HG02970 (cell line): ENCODE measurements at regions not wholly inside any gene's neighbourhood (a gene's known extent, or its start where the extent isn't known, plus 50 kb on each side); places are given as distances from the start of the nearest gene placed in this dataset.
"Not testable (repeated sequence)": the region's sequence is repeated elsewhere in the genome, so short reads cannot be mapped to it uniquely, and the experiment has no call there.

Experiments
- ATAC-seq: cut with Tn5 transposase; IDR thresholded peaks from one replicate; pipeline ENCODE4 v1.9.1; 2021; ENCODE audit warnings: mild to moderate bottlenecking, moderate library complexity, moderate number of reproducible peaks; ENCODE audit not compliant: unreplicated experiment, low FRiP score

DNA sequence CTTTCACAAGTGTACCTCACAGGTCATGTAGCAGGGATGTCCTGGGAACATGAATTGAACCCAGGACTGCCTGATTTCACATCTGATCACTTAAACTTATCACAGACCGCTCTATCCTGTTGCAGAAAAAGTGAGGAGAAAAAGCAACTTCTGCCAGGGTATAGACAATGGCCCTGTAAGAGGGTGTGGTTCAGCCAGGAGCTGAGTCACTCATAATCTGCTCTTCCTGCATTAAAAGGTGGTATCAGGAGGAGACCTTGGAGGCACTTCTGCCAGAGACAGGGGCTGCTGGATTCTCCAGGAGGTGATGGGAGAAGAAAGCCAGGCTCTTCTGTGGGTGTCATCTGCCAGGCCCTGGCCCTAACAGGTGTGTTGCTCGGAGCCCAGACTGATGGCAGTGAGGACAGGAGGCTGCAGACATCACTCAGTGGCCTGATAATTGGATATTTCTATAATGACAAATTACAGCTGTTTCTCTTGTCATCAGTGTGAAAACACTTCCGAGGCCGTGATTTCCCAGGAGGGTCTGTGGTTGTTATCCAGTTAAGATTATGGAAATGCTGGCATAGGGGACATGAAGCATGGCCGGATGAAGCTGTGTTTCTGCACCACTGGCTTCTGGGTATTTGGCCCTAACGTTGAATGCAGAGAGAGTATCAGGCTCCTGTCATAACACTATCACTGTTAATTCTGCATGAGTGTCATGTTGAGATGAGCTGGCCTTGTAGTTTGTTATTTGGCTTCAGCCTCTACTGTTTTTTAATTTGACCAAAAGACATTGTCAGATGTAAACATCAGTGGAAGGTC is 125.1 kb upstream of the ZBED5 start:
- no peak for ATAC-seq

DNA sequence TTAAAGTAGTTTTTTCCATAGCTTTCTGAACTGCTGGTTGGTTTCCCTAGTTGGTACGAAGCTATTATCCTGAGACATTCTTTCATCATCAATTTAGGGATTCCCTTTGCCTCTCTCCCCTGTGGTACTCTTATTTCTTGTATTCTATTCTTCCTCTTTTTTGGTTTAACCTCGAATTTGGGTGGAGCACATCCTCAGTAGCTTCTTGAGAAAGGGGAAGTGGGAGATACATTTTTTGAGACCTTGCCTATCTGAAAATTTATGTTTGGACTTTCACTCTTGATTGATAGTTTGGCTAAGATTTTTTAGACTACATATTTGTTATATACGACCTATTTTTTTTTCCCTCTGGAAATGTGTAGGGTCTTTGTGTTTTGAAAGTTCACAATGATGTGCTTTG is 121.7 kb upstream of the ZBED5 start:
- ATAC-seq, result no peak

DNA sequence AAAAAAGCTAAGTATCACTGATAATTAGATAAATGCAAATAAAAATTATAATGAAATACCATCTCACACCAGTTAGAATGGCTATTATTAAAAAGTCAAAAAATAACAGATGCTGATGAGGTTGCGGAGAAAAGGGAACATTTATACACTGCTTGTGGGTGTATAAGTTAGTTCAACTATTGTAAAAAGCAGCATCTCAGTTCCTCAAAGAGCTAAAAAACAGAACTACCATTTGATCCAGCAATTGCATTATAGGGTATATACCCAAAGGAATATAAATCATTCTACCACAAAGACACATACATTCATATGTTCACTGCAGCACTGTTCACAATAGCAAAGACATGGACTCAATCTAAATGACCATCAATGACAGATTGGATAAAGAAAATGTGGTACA is 120.3 kb upstream of the ZBED5 start:
- ATAC-seq, result no peak

DNA sequence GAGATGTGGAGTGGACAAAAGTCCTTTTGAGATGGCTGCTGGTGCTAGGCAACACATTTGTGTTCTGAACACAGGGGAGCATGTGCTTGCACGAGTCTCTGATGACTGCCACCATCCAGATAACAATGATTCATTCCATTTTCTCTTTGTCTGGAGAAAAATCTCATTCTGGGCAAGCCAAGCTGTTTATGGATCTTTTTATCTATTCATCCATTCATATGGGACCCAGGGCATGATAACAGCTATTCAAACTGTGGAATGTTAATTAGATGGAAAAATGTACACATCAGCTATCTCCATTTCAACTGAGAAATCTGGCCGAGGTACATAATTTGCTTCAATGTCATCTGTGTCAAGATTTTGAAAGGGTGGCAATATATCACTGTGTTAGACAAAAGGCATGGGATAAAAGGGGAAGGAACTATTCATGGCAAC is 117.5 kb upstream of the ZBED5 start:
- ATAC-seq, result no peak

DNA sequence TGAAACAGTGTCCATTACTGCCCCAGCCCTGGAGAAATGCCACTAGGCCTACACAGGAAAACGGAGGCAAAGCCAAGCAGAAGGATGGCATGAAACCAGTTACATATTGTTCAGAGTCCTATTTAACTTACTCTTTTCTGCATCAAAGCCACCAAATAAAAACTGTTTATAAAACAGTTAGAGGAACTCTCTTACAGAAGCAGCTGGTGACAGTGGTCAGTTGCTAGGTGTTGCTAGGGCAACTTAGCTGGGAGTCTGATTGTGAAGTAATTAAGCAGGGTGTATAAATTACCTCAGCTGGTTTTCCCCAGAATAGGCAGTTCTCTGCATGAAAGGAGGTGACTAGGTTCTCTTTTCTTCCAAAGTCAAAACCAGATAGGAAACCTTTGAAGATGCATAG is 115.6 kb upstream of the ZBED5 start:
- no peak for ATAC-seq

DNA sequence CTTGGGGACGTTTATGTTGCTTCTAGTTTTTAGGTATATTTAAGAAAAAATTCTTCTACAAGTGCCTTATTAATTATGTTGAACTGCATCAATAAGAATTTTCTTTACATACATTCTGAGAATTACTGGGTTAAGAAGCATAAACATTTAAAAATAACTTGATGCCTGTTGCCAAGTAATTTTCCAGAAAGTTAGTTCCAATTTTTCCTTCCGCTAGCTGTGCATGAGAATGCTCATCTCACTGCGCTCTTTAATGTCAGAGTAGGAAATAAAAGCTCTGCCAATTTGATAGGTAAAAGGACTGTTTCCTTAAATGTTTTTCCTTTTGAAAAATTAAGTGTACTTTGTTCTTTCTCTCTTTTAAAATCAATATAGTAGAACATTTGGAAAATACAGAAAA is 113.1 kb upstream of the ZBED5 start:
- ATAC-seq, result no peak

DNA sequence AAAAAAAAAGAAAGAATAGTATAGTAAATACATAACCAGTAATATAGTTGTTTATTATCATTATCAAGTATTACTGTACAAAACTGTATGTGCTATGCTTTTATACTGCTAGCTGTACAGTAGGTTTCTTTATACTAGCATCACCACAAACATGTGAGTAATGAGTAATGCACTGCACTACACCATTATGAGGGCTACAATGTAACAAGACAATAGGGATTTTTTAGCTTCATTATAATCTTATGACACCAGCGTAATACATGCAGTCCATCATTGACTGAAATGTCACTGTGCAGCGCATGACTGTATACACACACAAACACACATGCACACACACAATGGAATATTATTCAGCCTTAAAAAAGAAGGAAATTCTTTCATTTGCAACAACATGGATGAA is 111.5 kb upstream of the ZBED5 start:
- ATAC-seq, result no peak

DNA sequence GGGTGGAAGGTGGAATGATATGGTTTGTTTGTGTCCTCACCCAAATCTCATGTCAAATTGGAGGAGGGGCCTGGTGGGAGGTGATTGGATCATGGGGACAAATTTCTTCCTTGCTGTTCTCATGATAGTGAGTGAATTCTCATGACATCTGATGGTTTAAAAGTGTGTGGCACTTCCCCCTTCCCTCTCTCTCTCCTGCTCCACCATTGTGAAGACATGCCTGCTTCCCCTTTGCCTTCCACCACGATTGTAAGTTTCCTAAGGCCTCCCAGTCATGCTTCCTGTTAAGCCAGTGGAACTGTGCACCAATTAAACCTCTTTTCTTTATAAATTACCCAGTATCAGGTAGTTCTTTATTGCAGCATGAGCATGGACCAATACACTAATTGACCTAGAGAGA is 99.0 kb upstream of the ZBED5 start:
- ATAC-seq, result not testable (repeated sequence)

DNA sequence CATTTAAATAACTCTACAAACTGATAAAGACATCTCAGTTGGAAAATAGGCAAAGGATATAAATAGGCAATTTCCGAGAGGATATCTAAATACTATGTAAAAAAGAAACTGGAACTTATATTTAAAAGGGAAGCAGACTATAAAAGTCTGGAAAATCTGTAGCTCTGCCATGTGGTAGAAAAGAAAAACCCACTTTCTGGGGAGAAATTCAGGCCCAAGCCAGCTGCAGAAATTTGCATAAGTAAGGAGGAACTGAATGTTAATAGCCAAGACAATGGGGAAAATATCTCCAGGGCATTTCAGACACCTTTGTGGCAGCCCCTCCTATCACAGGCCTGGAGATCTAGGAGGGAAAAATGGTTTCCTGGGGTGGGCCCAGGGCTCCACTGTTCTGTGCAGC is 97.8 kb upstream of the ZBED5 start:
- ATAC-seq, result no peak

DNA sequence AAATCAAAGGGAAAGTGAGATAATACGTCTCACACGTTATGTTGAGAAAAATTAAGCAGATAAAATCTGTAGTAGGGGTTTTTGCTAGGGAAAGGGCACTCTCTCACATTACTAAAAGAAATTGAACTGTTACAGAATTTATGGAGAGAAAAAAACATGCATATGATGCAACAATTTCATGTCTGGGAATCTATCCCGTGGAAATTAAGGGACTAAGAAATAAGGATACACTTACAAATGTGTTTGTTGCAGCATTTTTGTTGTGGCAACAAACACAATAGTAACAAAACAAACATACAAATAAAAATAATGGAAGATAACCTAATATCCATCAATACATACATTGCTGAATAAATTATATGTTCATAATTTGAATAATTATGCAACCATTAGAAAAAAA is 96.3 kb upstream of the ZBED5 start:
- no peak for ATAC-seq

DNA sequence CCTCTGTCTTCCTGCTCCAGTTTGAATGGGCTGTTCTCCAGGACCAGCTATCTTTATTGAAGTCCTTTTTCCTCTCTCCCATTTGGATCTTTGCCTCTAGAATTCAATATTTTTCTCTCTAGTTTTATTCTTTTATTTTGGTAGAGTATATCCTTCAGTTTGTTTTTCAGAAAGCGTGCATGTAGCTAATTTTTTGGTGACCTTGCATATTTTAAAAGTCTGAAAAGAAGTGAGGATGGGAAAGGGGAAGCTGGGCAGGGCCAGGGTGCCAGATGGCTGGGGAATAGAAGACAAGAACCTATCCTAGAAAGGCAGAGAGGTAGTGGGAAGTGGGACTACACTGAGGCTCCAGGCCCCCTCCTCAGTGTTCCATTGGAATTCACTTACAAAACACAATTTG is 95.0 kb upstream of the ZBED5 start:
- no peak for ATAC-seq

DNA sequence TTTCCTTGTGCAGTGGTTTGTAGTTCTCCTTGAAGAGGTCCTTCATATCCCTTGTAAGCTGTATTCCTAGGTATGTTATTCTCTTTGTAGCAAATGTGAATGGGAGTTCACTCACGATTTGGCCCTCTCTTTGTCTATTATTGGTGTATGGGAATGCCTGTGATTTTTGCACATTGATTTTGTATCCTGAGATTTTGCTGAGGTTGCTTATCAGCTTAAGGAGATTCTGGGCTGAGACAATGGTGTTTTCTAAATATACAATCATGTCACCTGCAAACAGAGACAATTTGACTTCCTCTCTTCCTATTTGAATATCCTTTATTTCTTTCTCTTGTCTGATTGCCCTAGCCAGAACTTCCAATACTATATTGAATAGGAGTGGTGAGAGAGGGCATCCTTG is 90.1 kb upstream of the ZBED5 start:
- not testable (repeated sequence) for ATAC-seq

DNA sequence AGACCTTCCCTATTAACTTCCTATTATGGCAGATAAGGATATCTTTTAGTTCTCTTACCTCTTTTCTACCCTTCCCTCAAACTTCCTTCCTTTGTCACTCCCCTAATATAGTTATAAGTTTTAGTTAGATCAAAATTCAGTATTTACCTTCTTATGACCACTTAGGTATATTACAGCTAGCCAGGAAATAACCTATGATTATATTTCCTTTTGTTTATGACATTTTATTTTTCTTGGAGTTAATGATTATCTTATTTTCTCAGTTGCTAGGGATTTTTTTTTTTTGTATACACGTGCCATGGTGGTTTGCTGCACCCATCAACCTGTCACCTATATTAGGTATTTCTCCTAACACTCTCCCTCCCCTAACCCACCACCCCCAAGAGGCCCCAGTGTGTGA is 88.2 kb upstream of the ZBED5 start:
- no peak for ATAC-seq

DNA sequence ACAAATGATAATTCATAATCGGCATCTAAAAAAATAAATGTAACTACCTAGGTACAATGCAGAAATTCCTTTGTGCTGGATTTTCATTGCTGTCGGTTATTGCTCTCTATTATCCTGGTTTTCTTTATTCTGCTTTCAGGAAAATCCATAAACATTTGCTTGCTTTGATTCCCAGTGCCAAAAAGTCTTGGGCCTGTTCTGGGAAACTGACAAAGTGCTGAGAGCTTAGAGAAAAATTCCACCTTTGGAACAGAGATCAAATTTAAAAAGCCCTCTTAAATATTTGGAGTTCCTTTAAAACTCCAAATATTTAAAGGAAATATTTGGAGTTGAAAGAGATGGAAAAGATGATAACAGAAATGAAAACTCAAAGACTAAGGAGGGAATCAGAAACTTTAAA is 87.3 kb upstream of the ZBED5 start:
- no peak for ATAC-seq

DNA sequence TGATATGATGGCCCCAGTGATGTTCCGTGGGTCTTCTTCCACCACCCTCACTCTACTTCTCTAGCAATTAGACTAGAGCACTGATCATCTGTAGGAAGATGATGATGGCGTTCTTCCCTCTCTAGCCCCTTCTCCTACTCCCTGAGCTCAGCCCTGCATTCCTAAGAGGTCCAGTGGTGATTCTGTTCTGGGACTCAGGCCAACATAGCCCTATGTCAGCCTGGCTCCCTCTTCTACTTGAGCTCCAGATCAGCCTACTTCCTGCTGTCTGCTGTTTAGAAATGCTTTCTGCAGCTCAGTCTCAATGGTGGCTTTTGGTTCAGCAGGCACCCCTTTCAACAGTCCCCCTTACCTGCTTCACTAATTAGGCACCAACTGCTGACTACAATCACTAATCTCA is 86.1 kb upstream of the ZBED5 start:
- no peak for ATAC-seq

DNA sequence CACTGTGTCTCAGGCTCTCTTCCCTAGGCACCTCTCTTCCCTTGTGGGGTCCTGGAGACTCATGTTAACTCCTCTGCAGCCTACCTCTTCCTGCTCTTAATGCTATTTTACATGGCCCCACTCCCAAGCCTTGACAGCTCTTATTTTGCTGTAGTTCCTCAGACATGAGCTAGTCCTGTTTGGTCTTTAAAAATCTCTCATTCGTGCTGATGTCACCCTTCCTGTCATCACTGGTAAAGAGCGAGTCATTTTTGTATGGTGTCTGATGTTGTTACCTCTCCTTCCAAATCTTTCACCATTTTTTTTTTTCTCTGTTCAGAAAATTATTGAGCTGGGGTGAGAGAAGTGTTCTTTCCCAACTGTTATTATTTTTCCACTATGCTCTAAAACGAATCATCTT is 84.8 kb upstream of the ZBED5 start:
- no peak for ATAC-seq

DNA sequence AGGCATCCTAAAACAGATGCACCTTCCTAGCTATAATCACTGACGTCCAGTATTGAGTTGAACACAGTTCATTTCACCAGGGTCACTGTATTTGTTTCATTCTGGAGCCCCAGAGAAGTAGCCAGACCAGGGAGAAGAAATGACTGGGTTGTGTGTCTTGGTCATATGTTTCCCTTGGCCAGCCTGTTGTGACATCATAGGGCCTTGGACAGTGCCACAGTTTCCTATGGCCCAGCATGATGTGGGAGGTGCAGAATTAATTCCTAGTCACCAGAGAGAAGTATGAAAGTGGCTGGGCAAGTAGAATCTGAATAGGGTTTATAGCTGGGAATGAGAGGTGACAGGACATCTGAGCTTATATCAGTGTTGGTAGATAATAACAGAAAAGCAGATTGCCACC is 84.0 kb upstream of the ZBED5 start:
- ATAC-seq, result no peak

DNA sequence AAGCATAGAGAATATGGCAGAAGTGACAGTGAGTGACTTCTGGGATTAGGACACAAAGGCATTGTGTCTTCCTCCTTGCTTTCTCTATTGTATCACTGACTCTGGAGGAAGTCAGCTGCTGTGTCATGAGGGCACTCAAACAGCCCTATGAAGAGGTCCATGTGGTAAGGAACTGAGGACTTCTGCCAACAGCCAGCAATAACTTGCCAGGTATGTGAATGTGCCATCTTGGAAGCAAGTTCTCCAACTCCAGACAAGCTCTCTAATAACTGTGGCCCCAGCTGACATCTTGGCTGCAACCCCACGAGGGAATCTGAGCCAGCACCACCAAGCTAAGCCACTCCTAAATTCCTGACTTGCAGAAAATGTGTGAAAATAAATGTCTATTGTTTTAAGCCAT is 83.6 kb upstream of the ZBED5 start:
- ATAC-seq, result no peak

DNA sequence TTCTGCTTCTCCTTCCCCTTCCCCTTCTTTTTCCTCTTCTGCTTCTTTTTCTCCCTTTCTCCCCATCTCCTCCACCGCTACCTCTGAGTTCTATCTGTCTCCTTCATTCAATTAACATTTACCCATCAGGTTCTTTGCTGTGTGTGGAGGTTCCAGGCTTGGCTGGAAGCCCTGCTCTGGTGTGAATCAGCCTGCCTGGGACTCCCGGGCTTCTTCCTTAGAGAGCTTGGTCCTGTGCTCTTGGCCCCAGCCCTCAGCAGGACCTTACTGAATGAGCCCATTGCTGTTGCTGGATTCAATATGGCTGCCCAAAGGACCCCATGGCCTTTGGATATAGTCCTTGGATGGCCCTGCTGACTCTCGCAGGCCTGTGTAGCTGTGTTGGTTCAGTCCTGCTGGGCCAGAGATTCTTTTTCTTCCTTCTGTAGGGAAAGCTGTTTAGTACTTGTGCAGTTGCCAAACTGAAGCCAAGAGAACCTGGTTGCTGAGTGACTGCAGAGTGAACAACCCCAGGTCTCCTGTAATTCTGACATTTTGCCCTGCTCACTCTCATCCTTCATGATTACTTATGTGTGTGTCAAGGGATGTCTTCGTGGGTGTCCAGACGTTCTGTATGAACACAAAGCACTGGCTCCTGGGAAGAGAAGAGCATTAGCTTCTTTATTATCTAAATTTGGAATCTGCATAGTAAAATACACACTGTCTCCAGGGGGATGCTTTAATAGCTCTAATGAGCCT is 81.0 kb upstream of the ZBED5 start:
- no peak for ATAC-seq

DNA sequence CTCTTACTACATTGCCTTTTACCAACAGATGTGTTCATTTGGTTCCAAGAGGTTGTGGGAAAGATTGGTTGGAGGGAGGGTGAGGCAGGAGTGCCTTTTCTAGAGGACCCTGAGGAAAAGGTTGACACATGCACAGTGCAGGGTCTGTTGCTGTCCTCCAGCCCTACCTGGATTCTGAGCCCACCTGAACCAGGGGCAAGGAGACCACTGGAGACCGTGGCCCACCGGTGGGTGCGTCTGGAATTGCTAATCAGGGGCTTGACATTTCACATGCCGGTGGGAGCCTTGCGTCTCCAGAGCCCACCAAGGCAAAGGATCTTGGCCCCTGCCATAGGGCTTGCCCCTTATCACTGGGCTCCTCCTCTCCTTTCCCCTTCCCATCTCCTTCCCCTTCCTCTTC is 80.4 kb upstream of the ZBED5 start:
- ATAC-seq, result no peak

DNA sequence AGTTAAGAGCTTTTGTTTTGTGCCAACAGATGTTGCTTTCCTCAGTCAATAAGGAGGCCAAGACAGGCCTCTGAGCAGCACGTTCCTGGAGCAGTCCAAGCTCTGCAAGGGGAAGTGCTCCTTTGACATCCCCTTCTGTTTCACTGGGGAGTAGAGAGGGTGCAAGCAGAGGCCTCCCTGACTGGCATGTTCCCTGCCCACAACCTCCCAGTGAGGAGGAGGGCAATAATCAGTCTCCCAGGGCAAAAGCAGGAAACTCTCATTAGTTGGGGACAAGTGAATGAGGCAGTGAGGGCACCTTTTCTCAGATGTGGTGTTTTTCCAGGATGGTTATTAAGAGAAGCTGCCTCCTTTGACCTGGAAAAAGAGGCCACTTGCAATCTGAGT is 79.5 kb upstream of the ZBED5 start:
- no peak for ATAC-seq
